ENCODE measurements at regions not wholly inside any gene's neighbourhood (a gene's known extent, or its start where the extent isn't known, plus 50 kb on each side); places are given as distances from the start of the nearest gene placed in this dataset.
"Not testable (repeated sequence)": the region's sequence is repeated elsewhere in the genome, so short reads cannot be mapped to it uniquely, and the experiment has no call there.

GRCh38 chr14:66248256-66248655 is 237.9 kb upstream of the CCDC196 start:
- DNase-seq, result no peak

DNA sequence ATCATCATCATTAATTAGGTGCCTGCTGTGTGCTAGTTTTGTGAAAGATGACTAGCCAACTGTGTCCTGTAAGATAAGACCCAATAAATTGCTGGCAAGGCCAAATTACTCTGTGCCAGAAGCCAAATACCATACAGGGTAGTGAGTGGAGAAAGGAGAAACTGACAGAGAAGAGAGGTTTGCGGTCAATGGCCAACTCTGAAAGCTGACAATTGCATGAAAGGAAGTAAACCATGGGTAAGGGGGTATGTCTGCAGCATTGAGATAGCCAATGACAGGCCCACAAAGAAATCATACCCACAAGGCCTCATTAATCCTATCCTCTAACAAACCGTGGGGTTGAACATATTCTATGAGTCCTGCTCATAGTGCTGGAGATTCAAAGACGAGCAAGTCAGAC is 236.6 kb upstream of the CCDC196 start:
- DNase-seq, result no peak

- no peak for DNase-seq
Measured at GRCh38 chr14:66254038-66254437, 232.1 kb upstream of the CCDC196 start.

- DNase-seq, result peak in 1 of 58 donors; percentile 4
Measured at GRCh38 chr14:66268802-66269334, 217.3 kb upstream of the CCDC196 start.

- DNase-seq, result no peak
Measured at GRCh38 chr14:66272221-66272620, 213.9 kb upstream of the CCDC196 start.

GRCh38 chr14:66273261-66273832 is 212.8 kb upstream of the CCDC196 start:
- DNase-seq, result peak in 2 of 58 donors; percentile 4 to 35

DNA sequence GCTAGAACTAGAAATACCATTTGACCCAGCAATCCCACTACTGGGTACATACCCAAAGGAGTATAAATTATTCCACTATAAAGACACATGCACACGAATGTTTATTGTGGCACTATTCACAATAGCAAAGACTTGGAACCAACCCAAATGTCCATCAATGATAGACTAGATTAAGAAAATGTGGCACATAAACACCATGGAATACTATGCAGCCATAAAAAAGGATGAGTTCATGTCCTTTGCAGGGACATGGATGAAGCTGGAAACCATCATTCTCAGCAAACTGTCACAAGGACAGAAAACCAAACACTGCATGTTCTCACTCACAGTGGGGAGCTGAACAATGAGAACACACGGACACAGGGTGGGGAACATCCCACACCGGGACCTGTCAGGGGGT is 207.8 kb upstream of the CCDC196 start:
- DNase-seq, result not testable (repeated sequence)

- peak in 23 of 58 donors; percentile 1 to 34 (median 9) for DNase-seq
Measured at GRCh38 chr14:66281036-66281776, 205.0 kb upstream of the CCDC196 start.

GRCh38 chr14:66284346-66284745 is 201.8 kb upstream of the CCDC196 start:
- no peak for DNase-seq

GRCh38 chr14:66288511-66288910 is 197.7 kb upstream of the CCDC196 start:
- no peak for DNase-seq

DNA sequence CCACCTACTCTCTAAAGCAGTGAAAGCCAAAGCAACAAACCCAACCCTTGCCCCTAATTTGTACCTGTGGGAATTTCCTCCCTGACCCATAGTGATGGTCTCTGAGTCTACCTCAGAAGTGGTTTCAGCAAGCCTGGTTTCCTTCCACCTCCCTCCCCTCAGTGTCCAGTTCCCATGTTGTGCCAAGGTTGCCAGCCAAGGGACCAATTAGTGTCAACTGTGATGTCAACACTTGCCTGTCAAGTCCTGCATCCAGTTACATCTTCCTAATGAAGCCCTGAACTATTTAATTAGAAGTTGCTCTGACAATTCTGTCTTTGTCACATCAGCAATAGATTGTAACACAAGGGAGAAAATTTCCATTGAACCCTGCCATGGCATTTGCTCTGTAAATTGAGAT is 194.4 kb upstream of the CCDC196 start:
- DNase-seq, result no peak

DNA sequence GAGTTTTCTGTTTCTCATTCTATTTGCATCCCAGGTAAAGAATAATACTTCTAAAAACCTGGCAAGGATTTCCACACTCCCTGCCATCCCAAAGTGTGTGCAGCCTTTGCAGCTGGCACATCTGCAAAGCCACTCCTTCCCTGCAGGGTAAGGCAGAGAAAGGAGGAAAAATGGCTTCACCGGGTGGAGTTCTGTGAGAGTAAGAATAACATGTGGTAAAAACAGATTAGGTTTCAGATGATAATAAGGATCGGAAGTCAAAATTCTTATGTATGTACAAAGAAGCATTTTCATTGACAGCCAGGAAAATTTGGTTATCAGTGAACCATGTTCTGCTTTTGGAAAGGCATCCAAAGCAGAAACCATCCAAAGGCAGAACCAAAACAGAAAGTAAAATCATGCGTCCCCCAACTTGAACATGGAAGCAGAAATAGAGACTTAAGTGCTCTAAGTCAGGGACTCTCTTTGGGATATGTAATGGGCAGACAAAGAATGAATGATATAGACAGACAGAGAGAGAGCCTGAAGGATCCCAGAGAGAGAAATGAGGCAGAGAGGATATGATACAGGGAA is 192.6 kb upstream of the CCDC196 start:
- DNase-seq, result peak in 1 of 58 donors; percentile 0

GRCh38 chr14:66295386-66295785 is 190.8 kb upstream of the CCDC196 start:
- DNase-seq, result no peak

DNA sequence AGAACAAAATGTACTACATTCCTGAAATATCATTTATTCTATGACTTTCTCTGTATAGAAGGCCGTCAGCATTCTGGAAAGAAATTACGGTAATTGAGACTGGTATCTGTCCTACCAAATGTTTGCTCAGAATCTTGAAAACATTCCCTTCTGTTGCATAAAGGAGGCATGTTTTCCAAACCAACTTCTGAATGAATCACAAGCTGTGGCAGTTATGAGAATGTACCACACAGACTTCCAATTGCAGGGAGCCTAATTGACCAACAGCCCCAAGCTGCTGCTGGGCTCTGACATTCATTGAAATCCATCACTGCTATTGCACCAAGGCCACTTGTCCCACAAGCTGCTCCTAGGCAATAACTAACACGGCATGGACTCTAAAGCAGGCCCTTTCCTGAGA is 185.3 kb upstream of the CCDC196 start:
- DNase-seq, result no peak

DNA sequence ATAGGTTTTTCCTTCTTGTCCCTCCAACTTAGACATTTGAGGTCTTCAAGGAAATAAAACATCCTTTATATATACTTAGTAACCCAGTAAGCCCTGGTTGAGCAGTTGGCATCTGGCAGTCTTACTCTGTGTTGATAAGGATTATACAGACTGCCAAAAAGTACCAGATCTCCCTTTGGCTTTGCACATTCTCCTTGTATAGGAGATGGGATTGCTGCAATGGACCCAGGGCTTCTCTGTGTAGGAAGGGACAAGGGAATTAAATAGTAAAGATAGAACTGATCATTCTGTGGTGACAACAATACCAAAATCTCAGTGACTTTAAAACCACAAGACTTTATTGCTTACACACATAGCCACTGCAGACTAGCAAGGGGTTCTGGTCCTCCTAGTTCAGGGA is 180.1 kb upstream of the CCDC196 start:
- DNase-seq, result no peak

DNA sequence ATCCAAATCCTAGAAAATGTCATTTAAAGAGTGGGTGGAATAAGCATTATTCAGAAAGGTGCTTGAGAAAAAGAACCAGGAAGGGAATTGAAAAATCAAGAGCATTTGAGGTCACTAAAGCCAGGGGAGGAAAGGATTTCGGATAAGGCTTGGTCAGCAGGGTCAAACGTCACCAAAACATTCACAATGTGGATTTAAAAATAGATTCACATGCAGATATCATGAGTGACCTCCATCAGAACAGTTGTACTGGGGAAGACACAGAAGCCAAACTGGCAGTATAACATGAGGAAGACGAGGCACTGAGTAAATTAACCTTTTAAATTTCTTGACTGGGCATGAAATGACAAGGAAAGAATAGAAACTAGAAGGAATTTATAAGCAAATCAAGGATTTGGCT is 175.1 kb upstream of the CCDC196 start:
- DNase-seq, result no peak

GRCh38 chr14:66311990-66312389 is 174.2 kb upstream of the CCDC196 start:
- peak in 33 of 58 donors; percentile 1 to 67 (median 22) for DNase-seq

DNA sequence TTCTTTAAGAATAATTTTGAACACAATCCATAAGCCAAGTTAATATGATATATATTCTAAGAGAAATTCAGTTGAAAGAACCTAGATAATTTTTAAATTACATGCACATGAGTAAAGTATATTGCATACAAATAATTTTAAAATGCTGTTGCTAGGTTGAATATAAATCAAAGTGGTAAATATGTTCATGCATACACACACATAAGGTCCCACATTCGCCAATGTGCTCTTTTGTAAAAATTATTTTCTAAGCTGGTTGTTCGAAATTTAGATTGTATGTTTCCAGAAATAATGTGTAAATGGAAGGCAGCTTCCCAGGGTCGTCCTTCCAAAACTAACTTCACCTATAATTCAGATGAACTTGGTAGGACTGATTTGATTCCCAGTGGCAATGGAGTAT is 173.7 kb upstream of the CCDC196 start:
- DNase-seq, result no peak

DNA sequence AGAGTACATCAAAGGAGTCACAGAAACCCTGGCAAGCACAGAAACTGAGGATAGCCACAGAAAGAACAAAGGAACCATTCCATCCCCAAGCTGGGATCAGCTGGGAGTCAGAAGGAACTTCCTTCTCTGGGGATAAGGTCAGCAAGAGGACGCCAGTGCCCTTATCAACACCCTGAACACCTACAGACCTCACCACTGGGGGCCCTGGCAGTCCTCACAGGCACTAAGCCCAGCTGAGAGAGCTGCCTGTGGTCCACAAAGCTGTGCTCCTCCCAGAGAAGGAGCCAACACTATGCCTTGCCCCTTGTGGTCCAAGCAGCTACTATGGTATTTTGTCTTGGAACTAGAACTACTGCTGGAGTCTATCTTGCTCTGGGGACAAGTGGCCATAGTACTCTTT is 171.1 kb upstream of the CCDC196 start:
- DNase-seq, result no peak

DNA sequence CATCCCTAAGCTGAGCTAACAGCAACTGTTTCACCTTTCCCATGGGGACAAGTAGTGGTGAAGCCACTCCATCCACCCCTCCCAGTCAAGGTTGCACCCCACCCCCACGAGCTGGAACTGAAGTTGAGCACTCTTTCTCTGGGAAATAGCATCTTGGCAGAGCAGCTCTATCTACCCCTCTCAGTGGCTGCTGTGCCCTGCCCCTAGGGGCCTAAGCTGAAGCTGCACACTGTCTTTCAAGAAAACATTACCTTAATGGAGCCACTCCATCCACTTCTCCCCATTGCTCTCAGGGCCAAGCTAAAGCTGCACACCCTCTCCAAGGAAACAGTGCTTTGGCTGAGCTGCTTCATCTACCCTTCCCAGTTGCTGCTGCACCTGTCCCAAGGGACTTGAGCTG is 170.6 kb upstream of the CCDC196 start:
- DNase-seq, result no peak

GRCh38 chr14:66322564-66322963 is 163.6 kb upstream of the CCDC196 start:
- no peak for DNase-seq

DNA sequence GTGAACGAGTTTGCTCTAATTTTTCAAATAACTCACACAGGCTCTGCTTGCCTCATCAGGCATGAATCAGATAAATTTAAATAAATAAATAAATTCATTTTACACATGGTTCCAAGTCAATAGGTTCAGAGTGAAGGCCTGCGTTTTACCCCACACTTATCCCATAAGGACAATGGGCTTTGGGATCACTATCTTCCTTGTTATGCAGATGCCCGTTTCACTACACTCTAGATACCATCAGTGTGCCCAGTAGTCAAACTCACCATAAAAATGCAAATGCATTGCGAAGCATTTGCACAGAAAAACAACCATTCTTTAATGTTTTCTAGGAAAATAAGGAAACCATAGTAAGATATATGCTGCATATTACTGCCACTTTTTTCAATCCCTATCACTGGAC is 155.9 kb upstream of the CCDC196 start:
- no peak for DNase-seq

GRCh38 chr14:66330916-66331315 is 155.3 kb upstream of the CCDC196 start:
- no peak for DNase-seq

All from anterior cingulate cortex (tissue), 58 donors.